ENCODE measurements at regions not wholly inside any gene's neighbourhood (a gene's known extent, or its start where the extent isn't known, plus 50 kb on each side); places are given as distances from the start of the nearest gene placed in this dataset.

DNA sequence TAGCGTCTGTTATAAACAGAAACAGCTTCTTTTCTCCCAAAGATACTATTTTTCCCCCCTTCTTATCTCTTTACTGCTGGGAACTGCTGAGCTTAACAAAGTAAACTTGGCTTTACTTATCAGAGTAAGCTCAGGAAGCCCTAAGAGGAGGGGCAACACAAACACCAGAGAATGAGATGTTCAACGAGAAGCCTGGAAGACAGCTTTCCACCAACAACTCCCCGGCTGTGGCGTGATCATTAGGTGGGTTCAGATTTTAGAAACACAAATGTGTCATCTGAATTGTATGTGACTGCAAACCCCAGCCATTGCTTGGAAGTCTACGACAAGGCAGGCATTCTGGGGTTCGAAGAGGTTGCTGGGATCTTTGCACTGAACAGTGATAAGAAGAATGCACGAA, 181.2 kb upstream of the ESRRG start (continued):
- no peak for TF ChIP-seq ZNF212 (CRISPR knock-in tag; IDR thresholded peaks at IDR 0.05)
- TF ChIP-seq FOXJ2 (tag; IDR thresholded peaks at IDR 0.05): no peak
- TF ChIP-seq, protein P1, sequence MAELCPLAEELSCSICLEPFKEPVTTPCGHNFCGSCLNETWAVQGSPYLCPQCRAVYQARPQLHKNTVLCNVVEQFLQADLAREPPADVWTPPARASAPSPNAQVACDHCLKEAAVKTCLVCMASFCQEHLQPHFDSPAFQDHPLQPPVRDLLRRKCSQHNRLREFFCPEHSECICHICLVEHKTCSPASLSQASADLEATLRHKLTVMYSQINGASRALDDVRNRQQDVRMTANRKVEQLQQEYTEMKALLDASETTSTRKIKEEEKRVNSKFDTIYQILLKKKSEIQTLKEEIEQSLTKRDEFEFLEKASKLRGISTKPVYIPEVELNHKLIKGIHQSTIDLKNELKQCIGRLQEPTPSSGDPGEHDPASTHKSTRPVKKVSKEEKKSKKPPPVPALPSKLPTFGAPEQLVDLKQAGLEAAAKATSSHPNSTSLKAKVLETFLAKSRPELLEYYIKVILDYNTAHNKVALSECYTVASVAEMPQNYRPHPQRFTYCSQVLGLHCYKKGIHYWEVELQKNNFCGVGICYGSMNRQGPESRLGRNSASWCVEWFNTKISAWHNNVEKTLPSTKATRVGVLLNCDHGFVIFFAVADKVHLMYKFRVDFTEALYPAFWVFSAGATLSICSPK (IDR thresholded peaks at IDR 0.05; ENCODE audit: borderline replicate concordance): no peak
- TF ChIP-seq PYGO2 (tag; IDR thresholded peaks at IDR 0.05): no peak
- TF ChIP-seq NEUROD1 (IDR thresholded peaks at IDR 0.05; ENCODE audit: borderline replicate concordance, low read depth, low read length, partially characterized antibody): no peak
- TF ChIP-seq, protein P2, sequence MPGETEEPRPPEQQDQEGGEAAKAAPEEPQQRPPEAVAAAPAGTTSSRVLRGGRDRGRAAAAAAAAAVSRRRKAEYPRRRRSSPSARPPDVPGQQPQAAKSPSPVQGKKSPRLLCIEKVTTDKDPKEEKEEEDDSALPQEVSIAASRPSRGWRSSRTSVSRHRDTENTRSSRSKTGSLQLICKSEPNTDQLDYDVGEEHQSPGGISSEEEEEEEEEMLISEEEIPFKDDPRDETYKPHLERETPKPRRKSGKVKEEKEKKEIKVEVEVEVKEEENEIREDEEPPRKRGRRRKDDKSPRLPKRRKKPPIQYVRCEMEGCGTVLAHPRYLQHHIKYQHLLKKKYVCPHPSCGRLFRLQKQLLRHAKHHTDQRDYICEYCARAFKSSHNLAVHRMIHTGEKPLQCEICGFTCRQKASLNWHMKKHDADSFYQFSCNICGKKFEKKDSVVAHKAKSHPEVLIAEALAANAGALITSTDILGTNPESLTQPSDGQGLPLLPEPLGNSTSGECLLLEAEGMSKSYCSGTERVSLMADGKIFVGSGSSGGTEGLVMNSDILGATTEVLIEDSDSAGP (CRISPR knock-in tag; IDR thresholded peaks at IDR 0.05): no peak
- no peak for TF ChIP-seq RBM14 (IDR thresholded peaks at IDR 0.05; ENCODE audit: borderline replicate concordance, insufficient read depth, low read depth, low read length)
- TF ChIP-seq, protein P3, sequence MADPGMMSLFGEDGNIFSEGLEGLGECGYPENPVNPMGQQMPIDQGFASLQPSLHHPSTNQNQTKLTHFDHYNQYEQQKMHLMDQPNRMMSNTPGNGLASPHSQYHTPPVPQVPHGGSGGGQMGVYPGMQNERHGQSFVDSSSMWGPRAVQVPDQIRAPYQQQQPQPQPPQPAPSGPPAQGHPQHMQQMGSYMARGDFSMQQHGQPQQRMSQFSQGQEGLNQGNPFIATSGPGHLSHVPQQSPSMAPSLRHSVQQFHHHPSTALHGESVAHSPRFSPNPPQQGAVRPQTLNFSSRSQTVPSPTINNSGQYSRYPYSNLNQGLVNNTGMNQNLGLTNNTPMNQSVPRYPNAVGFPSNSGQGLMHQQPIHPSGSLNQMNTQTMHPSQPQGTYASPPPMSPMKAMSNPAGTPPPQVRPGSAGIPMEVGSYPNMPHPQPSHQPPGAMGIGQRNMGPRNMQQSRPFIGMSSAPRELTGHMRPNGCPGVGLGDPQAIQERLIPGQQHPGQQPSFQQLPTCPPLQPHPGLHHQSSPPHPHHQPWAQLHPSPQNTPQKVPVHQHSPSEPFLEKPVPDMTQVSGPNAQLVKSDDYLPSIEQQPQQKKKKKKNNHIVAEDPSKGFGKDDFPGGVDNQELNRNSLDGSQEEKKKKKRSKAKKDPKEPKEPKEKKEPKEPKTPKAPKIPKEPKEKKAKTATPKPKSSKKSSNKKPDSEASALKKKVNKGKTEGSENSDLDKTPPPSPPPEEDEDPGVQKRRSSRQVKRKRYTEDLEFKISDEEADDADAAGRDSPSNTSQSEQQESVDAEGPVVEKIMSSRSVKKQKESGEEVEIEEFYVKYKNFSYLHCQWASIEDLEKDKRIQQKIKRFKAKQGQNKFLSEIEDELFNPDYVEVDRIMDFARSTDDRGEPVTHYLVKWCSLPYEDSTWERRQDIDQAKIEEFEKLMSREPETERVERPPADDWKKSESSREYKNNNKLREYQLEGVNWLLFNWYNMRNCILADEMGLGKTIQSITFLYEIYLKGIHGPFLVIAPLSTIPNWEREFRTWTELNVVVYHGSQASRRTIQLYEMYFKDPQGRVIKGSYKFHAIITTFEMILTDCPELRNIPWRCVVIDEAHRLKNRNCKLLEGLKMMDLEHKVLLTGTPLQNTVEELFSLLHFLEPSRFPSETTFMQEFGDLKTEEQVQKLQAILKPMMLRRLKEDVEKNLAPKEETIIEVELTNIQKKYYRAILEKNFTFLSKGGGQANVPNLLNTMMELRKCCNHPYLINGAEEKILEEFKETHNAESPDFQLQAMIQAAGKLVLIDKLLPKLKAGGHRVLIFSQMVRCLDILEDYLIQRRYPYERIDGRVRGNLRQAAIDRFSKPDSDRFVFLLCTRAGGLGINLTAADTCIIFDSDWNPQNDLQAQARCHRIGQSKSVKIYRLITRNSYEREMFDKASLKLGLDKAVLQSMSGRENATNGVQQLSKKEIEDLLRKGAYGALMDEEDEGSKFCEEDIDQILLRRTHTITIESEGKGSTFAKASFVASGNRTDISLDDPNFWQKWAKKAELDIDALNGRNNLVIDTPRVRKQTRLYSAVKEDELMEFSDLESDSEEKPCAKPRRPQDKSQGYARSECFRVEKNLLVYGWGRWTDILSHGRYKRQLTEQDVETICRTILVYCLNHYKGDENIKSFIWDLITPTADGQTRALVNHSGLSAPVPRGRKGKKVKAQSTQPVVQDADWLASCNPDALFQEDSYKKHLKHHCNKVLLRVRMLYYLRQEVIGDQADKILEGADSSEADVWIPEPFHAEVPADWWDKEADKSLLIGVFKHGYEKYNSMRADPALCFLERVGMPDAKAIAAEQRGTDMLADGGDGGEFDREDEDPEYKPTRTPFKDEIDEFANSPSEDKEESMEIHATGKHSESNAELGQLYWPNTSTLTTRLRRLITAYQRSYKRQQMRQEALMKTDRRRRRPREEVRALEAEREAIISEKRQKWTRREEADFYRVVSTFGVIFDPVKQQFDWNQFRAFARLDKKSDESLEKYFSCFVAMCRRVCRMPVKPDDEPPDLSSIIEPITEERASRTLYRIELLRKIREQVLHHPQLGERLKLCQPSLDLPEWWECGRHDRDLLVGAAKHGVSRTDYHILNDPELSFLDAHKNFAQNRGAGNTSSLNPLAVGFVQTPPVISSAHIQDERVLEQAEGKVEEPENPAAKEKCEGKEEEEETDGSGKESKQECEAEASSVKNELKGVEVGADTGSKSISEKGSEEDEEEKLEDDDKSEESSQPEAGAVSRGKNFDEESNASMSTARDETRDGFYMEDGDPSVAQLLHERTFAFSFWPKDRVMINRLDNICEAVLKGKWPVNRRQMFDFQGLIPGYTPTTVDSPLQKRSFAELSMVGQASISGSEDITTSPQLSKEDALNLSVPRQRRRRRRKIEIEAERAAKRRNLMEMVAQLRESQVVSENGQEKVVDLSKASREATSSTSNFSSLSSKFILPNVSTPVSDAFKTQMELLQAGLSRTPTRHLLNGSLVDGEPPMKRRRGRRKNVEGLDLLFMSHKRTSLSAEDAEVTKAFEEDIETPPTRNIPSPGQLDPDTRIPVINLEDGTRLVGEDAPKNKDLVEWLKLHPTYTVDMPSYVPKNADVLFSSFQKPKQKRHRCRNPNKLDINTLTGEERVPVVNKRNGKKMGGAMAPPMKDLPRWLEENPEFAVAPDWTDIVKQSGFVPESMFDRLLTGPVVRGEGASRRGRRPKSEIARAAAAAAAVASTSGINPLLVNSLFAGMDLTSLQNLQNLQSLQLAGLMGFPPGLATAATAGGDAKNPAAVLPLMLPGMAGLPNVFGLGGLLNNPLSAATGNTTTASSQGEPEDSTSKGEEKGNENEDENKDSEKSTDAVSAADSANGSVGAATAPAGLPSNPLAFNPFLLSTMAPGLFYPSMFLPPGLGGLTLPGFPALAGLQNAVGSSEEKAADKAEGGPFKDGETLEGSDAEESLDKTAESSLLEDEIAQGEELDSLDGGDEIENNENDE (IDR thresholded peaks at IDR 0.05; ENCODE audit: low read depth, low read length): no peak
- TF ChIP-seq, protein P4, sequence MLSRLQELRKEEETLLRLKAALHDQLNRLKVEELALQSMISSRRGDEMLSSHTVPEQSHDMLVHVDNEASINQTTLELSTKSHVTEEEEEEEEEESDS (CRISPR knock-in tag; IDR thresholded peaks at IDR 0.05): no peak
- no peak for TF ChIP-seq HMGN3 (IDR thresholded peaks at IDR 0.05; ENCODE audit: borderline replicate concordance, extremely low read depth, insufficient read length, low read depth, low read length)
- TF ChIP-seq, protein P5, sequence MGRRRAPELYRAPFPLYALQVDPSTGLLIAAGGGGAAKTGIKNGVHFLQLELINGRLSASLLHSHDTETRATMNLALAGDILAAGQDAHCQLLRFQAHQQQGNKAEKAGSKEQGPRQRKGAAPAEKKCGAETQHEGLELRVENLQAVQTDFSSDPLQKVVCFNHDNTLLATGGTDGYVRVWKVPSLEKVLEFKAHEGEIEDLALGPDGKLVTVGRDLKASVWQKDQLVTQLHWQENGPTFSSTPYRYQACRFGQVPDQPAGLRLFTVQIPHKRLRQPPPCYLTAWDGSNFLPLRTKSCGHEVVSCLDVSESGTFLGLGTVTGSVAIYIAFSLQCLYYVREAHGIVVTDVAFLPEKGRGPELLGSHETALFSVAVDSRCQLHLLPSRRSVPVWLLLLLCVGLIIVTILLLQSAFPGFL (CRISPR knock-in tag; IDR thresholded peaks at IDR 0.05): no peak
- no peak for TF ChIP-seq SMAD2 (IDR thresholded peaks at IDR 0.05; ENCODE audit: low read depth, low read length)
